Left lung (tissue), 4 donors: ENCODE measurements at regions not wholly inside any gene's neighbourhood (a gene's known extent, or its start where the extent isn't known, plus 50 kb on each side); places are given as distances from the start of the nearest gene placed in this dataset.

Experiments used
- ATAC-seq: fragments of 200-7000 bp; cut with Tn5 transposase; one replicate; pipeline ENCODE4 v1.9.1; 2020; ENCODE audit warnings: moderate library complexity
- DNase-seq, 4 donors: peaks; one replicate each; pipeline ENCODE4 v3.0.0-alpha.2; 2013 to 2020
- H3K27ac ChIP-seq, 2 donors: fragments of 200-600 bp; sonication (generic) in 1 of 2; one replicate each; pipeline versions ENCODE4 v1.5.0 to v1.8.0; 2020 to 2021
- H3K27me3 ChIP-seq, 2 donors: fragments of 200-600 bp; sonication (generic) in 1 of 2; one replicate each; pipeline versions ENCODE4 v1.5.0 to v1.8.0; 2020 to 2021
- H3K36me3 ChIP-seq, 2 donors: fragments of 200-600 bp; sonication (generic) in 1 of 2; one replicate each; pipeline versions ENCODE4 v1.5.0 to v1.8.0; 2020 to 2021
- H3K4me1 ChIP-seq, 2 donors: fragments of 200-600 bp; one replicate each; pipeline ENCODE4 v1.8.0; 2021
- H3K4me3 ChIP-seq, 2 donors: fragments of 200-600 bp; sonication (generic) in 1 of 2; one replicate each; pipeline versions ENCODE4 v1.5.0 to v1.8.0; 2020 to 2021; ENCODE audit warnings: mild to moderate bottlenecking in 1 of 2
- H3K9me3 ChIP-seq, 2 donors: fragments of 200-600 bp; sonication (generic) in 1 of 2; one replicate each; pipeline versions ENCODE4 v1.5.0 to v1.8.0; 2020 to 2021
- CTCF ChIP-seq, 2 donors: fragments of 200-600 bp; sonication (generic) in 1 of 2; IDR thresholded peaks; one replicate each; pipeline versions ENCODE4 v1.5.0 to v1.8.0; 2021; ENCODE audit warnings: antibody characterized with exemption in 2 of 2
- intact Hi-C, 2 donors: fragments of 100-400 bp; cut with DNase I; formaldehyde crosslinking; loops; one replicate each; pipeline versions ENCODE4 v1.11.2 to v1.14.2; 2022
- donor health status: DM: no; HTN: yes; CAD: no.
- donor health status: DM: no; HTN: no; CAD: no.

GRCh38 chr5:67659288-67659687 is 462.7 kb upstream of the CD180 start:
- intact Hi-C loops, result no loop called here
- Histone ChIP-seq H3K4me3 (no peak overlapping the region), H3K27ac (no peak overlapping the region), H3K4me1 (no peaks in the 10 kb centered on the region), H3K9me3 (peaks cover 0 to 4% of the 10 kb centered on the region in 2 donors), H3K27me3 (no peaks in the 10 kb centered on the region), H3K36me3 (no peaks in the 10 kb centered on the region)
- TF ChIP-seq CTCF (IDR thresholded peaks at IDR 0.05), result no peak
- DNase-seq (no peak), ATAC-seq (no peak)

GRCh38 chr5:67657055-67657454 is 460.5 kb upstream of the CD180 start:
- ATAC-seq, result no peak
- intact Hi-C loops, result no loop called here
- Histone ChIP-seq H3K27me3 (no peaks in the 10 kb centered on the region), H3K4me1 (no peaks in the 10 kb centered on the region), H3K4me3 (no peak overlapping the region), H3K9me3 (peaks cover 0 to 2% of the 10 kb centered on the region in 2 donors), H3K36me3 (no peaks in the 10 kb centered on the region), H3K27ac (no peak overlapping the region)
- DNase-seq, result no peak
- no peak for TF ChIP-seq CTCF (IDR thresholded peaks at IDR 0.05)

GRCh38 chr5:67652201-67652600 is 455.6 kb upstream of the CD180 start:
- H3K27me3 ChIP-seq, result no peaks in the 10 kb centered on the region
- H3K4me1 ChIP-seq, result peaks cover 0 to 2% of the 10 kb centered on the region in 2 donors
- DNase-seq, result no peak
- H3K36me3 ChIP-seq, result no peaks in the 10 kb centered on the region
- H3K27ac ChIP-seq, result no peak overlapping the region
- intact Hi-C loops, result no loop called here
- no peak for ATAC-seq
- no peaks in the 10 kb centered on the region for H3K9me3 ChIP-seq
- TF ChIP-seq CTCF (IDR thresholded peaks at IDR 0.05), result no peak
- no peak overlapping the region for H3K4me3 ChIP-seq

- Histone ChIP-seq H3K27me3 (no peaks in the 10 kb centered on the region), H3K4me3 (no peak overlapping the region), H3K36me3 (no peaks in the 10 kb centered on the region), H3K4me1 (peaks cover 0 to 2% of the 10 kb centered on the region in 2 donors), H3K27ac (no peak overlapping the region), H3K9me3 (no peaks in the 10 kb centered on the region)
- ATAC-seq, result no peak
- DNase-seq, result no peak
- intact Hi-C loops, result no loop called here
- TF ChIP-seq CTCF (IDR thresholded peaks at IDR 0.05), result no peak
Measured at GRCh38 chr5:67651180-67651579, 454.6 kb upstream of the CD180 start.

- Histone ChIP-seq H3K9me3 (peaks cover 0 to 7% of the 10 kb centered on the region in 2 donors), H3K36me3 (no peaks in the 10 kb centered on the region), H3K27me3 (no peaks in the 10 kb centered on the region), H3K4me3 (no peak overlapping the region), H3K4me1 (peaks cover 0 to 2% of the 10 kb centered on the region in 2 donors), H3K27ac (no peak overlapping the region)
- intact Hi-C loops, result no loop called here
- ATAC-seq, result peak; percentile 91
- DNase-seq, result peak in 3 of 4 donors; percentile 36 to 69 (median 48)
- no peak for TF ChIP-seq CTCF (IDR thresholded peaks at IDR 0.05)
Measured at GRCh38 chr5:67648201-67648671, 451.6 kb upstream of the CD180 start.
